ENCODE measurements at regions not wholly inside any gene's neighbourhood (a gene's known extent, or its start where the extent isn't known, plus 50 kb on each side); places are given as distances from the start of the nearest gene placed in this dataset.

DNA sequence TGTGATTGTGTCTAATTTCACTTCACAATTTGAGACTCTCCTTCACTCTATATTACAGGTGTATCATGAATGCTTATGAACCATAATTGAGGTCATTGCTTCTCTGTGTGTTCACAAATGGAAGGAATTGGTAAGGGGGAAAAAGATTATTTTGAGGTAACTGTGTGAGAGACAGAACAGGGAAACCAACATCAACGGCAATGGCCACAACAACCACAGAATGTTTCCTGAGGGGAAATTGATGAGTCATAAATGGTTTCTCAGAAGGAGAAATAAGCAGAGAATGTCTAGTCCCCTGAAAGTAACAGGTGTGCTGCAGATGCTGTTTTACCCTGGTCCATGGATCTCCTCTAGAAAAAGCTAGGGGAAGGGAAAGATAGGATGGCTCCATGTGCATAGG lies 361.2 kb upstream of the GALNT5 start (continued):
- TF ChIP-seq, protein P1, sequence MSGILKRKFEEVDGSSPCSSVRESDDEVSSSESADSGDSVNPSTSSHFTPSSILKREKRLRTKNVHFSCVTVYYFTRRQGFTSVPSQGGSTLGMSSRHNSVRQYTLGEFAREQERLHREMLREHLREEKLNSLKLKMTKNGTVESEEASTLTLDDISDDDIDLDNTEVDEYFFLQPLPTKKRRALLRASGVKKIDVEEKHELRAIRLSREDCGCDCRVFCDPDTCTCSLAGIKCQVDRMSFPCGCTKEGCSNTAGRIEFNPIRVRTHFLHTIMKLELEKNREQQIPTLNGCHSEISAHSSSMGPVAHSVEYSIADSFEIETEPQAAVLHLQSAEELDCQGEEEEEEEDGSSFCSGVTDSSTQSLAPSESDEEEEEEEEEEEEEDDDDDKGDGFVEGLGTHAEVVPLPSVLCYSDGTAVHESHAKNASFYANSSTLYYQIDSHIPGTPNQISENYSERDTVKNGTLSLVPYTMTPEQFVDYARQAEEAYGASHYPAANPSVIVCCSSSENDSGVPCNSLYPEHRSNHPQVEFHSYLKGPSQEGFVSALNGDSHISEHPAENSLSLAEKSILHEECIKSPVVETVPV (CRISPR knock-in tag; IDR thresholded peaks at IDR 0.05): no peak
- no peak for TF ChIP-seq SNAI2 (CRISPR knock-in tag; IDR thresholded peaks at IDR 0.05)
- no peak for TF ChIP-seq PATZ1 (CRISPR knock-in tag; IDR thresholded peaks at IDR 0.05; ENCODE audit: borderline replicate concordance)
- TF ChIP-seq ESRRG (CRISPR knock-in tag; IDR thresholded peaks at IDR 0.05): no peak
- no peak for TF ChIP-seq ZC3H10 (CRISPR knock-in tag; IDR thresholded peaks at IDR 0.05)
- no peak for TF ChIP-seq ZNF565 (CRISPR knock-in tag; conservative IDR thresholded peaks at IDR 0.05; ENCODE audit: low read depth)
- TF ChIP-seq ZFP3 (CRISPR knock-in tag; IDR thresholded peaks at IDR 0.05): no peak

- no peak for ATAC-seq
- TF ChIP-seq BACH2 (CRISPR knock-in tag; IDR thresholded peaks at IDR 0.05; ENCODE audit: borderline replicate concordance) (no peak), ISL1 (CRISPR knock-in tag; IDR thresholded peaks at IDR 0.05) (no peak), ZNF8 (CRISPR knock-in tag; IDR thresholded peaks at IDR 0.05) (no peak), OSR1 (CRISPR knock-in tag; IDR thresholded peaks at IDR 0.05) (no peak), POU6F1 (CRISPR knock-in tag; IDR thresholded peaks at IDR 0.05; ENCODE audit: borderline replicate concordance, low read depth) (no peak), ZC3H10 (CRISPR knock-in tag; IDR thresholded peaks at IDR 0.05) (no peak), CSDC2 (CRISPR knock-in tag; IDR thresholded peaks at IDR 0.05) (no peak), PPARA (CRISPR knock-in tag; IDR thresholded peaks at IDR 0.05; ENCODE audit: borderline replicate concordance) (no peak), SNAI2 (CRISPR knock-in tag; IDR thresholded peaks at IDR 0.05) (no peak), ZFP3 (CRISPR knock-in tag; IDR thresholded peaks at IDR 0.05) (no peak), ZFP30 (CRISPR knock-in tag; IDR thresholded peaks at IDR 0.05) (no peak), ZNF565 (CRISPR knock-in tag; conservative IDR thresholded peaks at IDR 0.05; ENCODE audit: low read depth) (no peak), GLIS3 (CRISPR knock-in tag; IDR thresholded peaks at IDR 0.05) (no peak)
Observed at GRCh38 chr2:156897548-156897947, 360.0 kb upstream of the GALNT5 start.

DNA sequence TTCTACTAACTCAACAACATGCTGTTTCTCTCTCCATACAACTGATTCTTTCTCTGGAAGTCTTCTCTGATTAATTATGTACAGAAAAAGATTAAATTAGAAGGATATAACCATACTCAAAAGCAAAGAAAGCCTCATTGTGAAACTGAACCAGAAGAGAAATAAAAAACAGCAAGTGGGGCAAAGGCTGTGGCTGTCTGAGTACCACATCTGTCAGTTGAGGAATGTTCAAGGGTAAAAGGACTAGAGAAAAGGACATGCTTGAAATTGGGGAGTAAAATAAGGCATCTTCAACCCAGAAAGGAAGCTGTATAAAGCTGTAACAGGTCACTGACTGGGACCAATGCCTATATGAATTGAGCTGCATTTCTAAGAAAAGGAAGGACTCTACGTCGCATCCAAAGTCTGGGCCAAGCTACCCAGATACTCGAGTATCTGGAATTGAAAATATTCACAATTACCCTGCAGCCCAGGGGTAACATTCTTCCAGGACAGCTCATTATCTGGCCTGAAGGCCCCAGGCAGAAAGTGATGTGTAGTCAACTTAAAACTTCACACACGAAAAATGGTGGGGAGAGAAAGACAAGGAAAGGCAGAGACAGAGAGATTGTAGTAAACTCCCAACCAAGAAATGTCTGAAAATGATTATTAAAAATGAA lies 356.0 kb upstream of the GALNT5 start:
- no peak for TF ChIP-seq TCF4 (CRISPR knock-in tag; IDR thresholded peaks at IDR 0.05; ENCODE audit: borderline replicate concordance)
- 0 out of 2 replicates have a peak, but pooled peaks have one; percentile 33 for TF ChIP-seq TOX (CRISPR knock-in tag; IDR thresholded peaks at IDR 0.05; ENCODE audit: borderline replicate concordance)
- TF ChIP-seq ZC3H10 (CRISPR knock-in tag; IDR thresholded peaks at IDR 0.05): 0 out of 2 replicates have a peak, but pooled peaks have one; percentile 34
- ATAC-seq: peak; percentile 64

- TF ChIP-seq ZFP30 (CRISPR knock-in tag; IDR thresholded peaks at IDR 0.05) (no peak), ZC3H10 (CRISPR knock-in tag; IDR thresholded peaks at IDR 0.05) (peak; percentile 76; the same call in 1 of the 2 replicates)
- peak; percentile 90 for ATAC-seq
Observed at GRCh38 chr2:156903335-156903734, 354.2 kb upstream of the GALNT5 start.

- TF ChIP-seq SNAI2 (CRISPR knock-in tag; IDR thresholded peaks at IDR 0.05) (no peak), TOX (CRISPR knock-in tag; IDR thresholded peaks at IDR 0.05; ENCODE audit: borderline replicate concordance) (peak; percentile 71)
- ATAC-seq: no peak
Observed at GRCh38 chr2:156907806-156908205, 349.7 kb upstream of the GALNT5 start.

DNA sequence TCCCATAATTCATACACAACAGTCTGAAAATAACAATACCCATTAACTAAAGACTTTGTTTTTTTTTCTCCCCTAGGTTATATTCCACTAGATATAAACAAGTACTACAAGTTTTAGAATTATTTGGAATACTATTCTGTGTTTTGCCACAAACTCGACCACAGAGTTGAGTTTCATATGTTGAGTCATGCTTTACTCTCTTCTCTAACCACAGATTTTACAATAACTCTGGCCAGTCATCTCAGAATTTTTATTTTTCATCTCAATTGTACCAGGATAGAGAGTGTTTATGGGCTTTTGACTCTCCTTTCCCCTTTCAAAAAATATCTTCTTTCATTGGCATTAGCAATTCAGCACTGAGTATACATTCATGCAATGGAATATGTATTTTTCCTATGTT lies 348.7 kb upstream of the GALNT5 start:
- ATAC-seq: peak; percentile 63; the same call in 2 of the 3 replicates
- TF ChIP-seq BACH2 (CRISPR knock-in tag; IDR thresholded peaks at IDR 0.05; ENCODE audit: borderline replicate concordance): no peak
- no peak for TF ChIP-seq ZNF8 (CRISPR knock-in tag; IDR thresholded peaks at IDR 0.05)
- TF ChIP-seq POU6F1 (CRISPR knock-in tag; IDR thresholded peaks at IDR 0.05; ENCODE audit: borderline replicate concordance, low read depth): no peak
- no peak for TF ChIP-seq ESRRG (CRISPR knock-in tag; IDR thresholded peaks at IDR 0.05)
- TF ChIP-seq PATZ1 (CRISPR knock-in tag; IDR thresholded peaks at IDR 0.05; ENCODE audit: borderline replicate concordance): no peak
- TF ChIP-seq OSR1 (CRISPR knock-in tag; IDR thresholded peaks at IDR 0.05): no peak
- no peak for TF ChIP-seq GLIS3 (CRISPR knock-in tag; IDR thresholded peaks at IDR 0.05)
- TF ChIP-seq, protein P2, sequence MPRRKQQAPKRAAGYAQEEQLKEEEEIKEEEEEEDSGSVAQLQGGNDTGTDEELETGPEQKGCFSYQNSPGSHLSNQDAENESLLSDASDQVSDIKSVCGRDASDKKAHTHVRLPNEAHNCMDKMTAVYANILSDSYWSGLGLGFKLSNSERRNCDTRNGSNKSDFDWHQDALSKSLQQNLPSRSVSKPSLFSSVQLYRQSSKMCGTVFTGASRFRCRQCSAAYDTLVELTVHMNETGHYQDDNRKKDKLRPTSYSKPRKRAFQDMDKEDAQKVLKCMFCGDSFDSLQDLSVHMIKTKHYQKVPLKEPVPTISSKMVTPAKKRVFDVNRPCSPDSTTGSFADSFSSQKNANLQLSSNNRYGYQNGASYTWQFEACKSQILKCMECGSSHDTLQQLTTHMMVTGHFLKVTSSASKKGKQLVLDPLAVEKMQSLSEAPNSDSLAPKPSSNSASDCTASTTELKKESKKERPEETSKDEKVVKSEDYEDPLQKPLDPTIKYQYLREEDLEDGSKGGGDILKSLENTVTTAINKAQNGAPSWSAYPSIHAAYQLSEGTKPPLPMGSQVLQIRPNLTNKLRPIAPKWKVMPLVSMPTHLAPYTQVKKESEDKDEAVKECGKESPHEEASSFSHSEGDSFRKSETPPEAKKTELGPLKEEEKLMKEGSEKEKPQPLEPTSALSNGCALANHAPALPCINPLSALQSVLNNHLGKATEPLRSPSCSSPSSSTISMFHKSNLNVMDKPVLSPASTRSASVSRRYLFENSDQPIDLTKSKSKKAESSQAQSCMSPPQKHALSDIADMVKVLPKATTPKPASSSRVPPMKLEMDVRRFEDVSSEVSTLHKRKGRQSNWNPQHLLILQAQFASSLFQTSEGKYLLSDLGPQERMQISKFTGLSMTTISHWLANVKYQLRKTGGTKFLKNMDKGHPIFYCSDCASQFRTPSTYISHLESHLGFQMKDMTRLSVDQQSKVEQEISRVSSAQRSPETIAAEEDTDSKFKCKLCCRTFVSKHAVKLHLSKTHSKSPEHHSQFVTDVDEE (CRISPR knock-in tag; IDR thresholded peaks at IDR 0.05): no peak
- no peak for TF ChIP-seq TCF4 (CRISPR knock-in tag; IDR thresholded peaks at IDR 0.05; ENCODE audit: borderline replicate concordance)
- TF ChIP-seq ZC3H10 (CRISPR knock-in tag; IDR thresholded peaks at IDR 0.05): no peak
